EH (cell line): ENCODE measurements at regions not wholly inside any gene's neighbourhood (a gene's known extent, or its start where the extent isn't known, plus 50 kb on each side); places are given as distances from the start of the nearest gene placed in this dataset.

Source experiments
- DNase-seq: peaks from one replicate; pipeline ENCODE4 v3.0.0-alpha.2; 2015; ENCODE audit warnings: low read depth

GRCh38 chr16:14334366-14335080 lies 263.4 kb downstream of the MRTFB start:
- peak; percentile 73 for DNase-seq

DNA sequence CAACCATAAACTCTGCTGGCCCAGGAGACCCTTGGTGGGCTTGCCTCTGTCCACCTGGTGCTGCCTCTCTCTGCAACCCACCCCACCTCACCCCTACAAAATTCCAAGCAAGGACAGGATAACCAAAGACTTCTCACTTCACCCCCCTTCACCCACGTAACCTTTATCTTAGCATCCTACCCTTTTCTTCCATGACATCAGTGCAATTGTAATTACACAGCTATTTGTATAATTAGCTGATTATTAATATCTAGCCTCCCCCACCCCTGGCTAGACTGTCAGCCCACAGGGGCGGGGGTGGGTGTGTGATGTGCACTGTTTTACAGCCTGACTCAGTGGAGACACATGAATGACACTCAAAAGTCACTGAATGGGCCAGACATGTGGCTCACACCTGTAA lies 262.2 kb downstream of the MRTFB start:
- no peak for DNase-seq

- DNase-seq: no peak
Observed at GRCh38 chr16:14331020-14331419, 259.9 kb downstream of the MRTFB start.

DNA sequence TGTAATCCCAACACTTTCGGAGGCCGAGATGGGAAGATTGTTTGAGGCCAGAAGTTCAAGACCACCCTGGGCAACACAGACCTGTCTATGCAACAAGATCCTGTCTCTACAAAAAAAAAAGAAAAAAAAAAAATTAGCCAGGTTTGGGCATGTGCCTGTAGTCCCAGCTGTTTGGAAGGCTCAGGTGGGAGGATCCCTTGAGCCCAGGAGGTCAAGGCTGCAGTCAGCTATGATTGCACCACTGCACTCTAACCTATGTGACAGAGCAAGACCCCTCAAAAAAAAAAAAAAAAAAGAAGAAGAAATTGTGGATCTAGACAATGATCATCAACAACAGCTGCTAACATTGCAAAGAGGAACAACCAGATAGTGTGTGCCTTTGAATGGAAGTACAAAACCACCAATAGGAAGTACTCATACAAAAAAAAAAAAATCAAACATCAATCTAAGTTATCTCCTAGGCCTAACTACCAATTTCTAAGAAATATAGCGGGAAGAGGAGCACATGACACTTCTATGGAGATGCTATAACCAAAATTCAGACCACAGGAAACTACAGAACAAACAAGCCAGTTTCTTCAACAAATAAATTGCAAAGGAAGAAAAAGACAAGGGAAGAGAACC lies 258.7 kb downstream of the MRTFB start:
- no peak for DNase-seq

DNA sequence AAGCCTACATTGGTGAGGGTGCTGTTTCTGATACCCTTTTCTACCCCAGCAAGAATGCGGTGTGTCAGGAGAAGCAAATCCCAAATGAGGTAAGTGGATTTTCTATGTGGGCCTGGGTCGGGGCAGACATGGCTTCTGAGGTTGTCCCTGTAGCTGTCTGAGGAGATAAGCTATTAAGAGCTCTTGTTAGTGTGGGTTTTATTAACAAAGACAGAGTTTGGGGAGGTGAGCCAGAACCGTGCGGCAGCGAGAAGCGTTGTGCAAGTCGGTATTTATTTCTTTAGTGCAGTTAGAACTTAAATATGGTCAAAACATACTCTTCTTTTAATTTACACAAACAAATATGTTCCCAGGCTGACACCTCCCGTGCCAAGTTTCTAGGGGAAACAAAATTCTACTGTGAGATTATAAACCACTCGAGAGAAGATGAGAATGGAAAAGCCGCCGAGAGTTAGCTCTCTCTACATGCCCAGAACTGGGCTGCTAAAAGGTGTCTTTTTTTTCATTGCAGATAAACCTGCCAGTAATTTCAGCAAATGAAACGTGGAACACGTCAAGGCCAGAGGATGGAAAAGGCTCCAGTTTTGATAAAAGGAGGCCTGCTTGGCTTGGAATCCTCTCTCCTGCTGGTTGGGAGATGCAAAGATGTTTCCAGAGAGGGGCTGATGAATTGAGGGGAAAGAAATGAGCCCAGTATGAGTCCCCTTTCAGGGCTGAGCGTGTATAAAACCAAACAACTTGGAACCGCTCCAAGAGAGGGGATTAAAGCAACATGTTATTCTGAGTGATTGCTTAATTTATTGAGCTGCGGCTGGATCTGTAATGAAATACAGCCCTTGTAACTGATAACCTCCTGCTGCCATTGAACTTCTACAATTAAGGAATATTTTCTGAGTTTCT lies 254.6 kb downstream of the MRTFB start:
- no peak for DNase-seq

GRCh38 chr16:14324581-14324980 lies 253.5 kb downstream of the MRTFB start:
- DNase-seq: peak; percentile 64

DNA sequence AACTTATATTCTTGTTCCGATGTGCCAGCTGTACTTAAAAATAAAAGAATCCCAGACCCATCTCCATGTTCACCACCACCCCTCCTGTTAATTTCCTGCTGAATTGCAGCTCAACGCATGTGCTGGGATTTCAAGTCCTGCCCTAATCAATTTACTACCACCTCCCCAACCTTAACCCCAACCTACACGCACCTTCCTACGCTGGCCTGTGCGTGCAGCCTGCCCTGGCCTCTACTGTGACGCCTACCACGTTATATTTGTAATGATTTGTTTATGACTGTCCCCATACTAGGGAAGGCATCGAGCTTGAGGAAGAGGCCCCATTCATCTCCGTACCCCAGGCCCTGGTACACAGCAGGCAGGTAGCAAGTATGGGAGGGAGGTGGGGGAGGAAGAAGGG lies 251.1 kb downstream of the MRTFB start:
- no peak for DNase-seq

- no peak for DNase-seq
Observed at GRCh38 chr16:14321542-14321941, 250.4 kb downstream of the MRTFB start.

DNA sequence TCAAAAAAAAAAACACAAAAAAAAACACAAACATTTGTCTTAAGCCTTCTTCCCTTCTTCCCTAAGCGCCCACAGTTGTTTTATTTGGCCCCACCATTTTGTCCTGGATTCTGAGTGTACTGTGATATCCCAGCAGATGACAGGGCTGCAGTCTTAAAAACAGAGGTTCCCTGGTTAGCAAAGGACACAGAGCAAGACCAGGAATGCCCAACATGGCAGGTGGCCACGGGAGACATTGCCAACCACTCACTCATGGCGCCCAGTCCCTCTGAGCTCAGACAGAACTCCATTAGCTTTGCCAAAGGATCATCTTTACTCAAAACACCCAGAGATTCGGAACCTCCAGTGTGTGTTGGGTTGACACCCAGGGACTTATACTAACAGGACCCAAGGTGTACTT lies 249.3 kb downstream of the MRTFB start:
- DNase-seq: no peak
